ENCODE measurements at regions not wholly inside any gene's neighbourhood (a gene's known extent, or its start where the extent isn't known, plus 50 kb on each side); places are given as distances from the start of the nearest gene placed in this dataset.
"Not testable (repeated sequence)": the region's sequence is repeated elsewhere in the genome, so short reads cannot be mapped to it uniquely, and the experiment has no call there.

GRCh38 chr4:60485276-60485675, 714.9 kb upstream of the ADGRL3 start:
- DNase-seq (ENCODE audit: low read depth): peak; percentile 1

GRCh38 chr4:60487118-60487761, 712.9 kb upstream of the ADGRL3 start:
- not testable (repeated sequence) for DNase-seq (ENCODE audit: low read depth)

GRCh38 chr4:60500810-60501209, 699.3 kb upstream of the ADGRL3 start:
- DNase-seq (ENCODE audit: low read depth): no peak

- no peak for DNase-seq (ENCODE audit: low read depth)
Observed at GRCh38 chr4:60502733-60503132, 697.4 kb upstream of the ADGRL3 start.

- DNase-seq (ENCODE audit: low read depth): no peak
Observed at GRCh38 chr4:60506061-60506460, 694.1 kb upstream of the ADGRL3 start.

GRCh38 chr4:60522265-60522664, 677.9 kb upstream of the ADGRL3 start:
- DNase-seq (ENCODE audit: low read depth): no peak

- DNase-seq (ENCODE audit: low read depth): no peak
Observed at GRCh38 chr4:60531776-60532379, 668.2 kb upstream of the ADGRL3 start.

- DNase-seq (ENCODE audit: low read depth): no peak
Observed at GRCh38 chr4:60544981-60545380, 655.1 kb upstream of the ADGRL3 start.

GRCh38 chr4:60562334-60562733, 637.8 kb upstream of the ADGRL3 start:
- no peak for DNase-seq (ENCODE audit: low read depth)

- DNase-seq (ENCODE audit: low read depth): no peak
Observed at GRCh38 chr4:60565558-60565957, 634.6 kb upstream of the ADGRL3 start.

- DNase-seq (ENCODE audit: low read depth): no peak
Observed at GRCh38 chr4:60575336-60575735, 624.8 kb upstream of the ADGRL3 start.

- no peak for DNase-seq (ENCODE audit: low read depth)
Observed at GRCh38 chr4:60579335-60579734, 620.8 kb upstream of the ADGRL3 start.

GRCh38 chr4:60581919-60582536, 618.1 kb upstream of the ADGRL3 start:
- DNase-seq (ENCODE audit: low read depth): no peak

- no peak for DNase-seq (ENCODE audit: low read depth)
Observed at GRCh38 chr4:60588556-60588955, 611.6 kb upstream of the ADGRL3 start.

GRCh38 chr4:60589425-60589824, 610.7 kb upstream of the ADGRL3 start:
- DNase-seq (ENCODE audit: low read depth): no peak

GRCh38 chr4:60590116-60590515, 610.0 kb upstream of the ADGRL3 start:
- no peak for DNase-seq (ENCODE audit: low read depth)

- DNase-seq (ENCODE audit: low read depth): no peak
Observed at GRCh38 chr4:60605646-60606354, 594.3 kb upstream of the ADGRL3 start.

- no peak for DNase-seq (ENCODE audit: low read depth)
Observed at GRCh38 chr4:60611762-60612496, 588.2 kb upstream of the ADGRL3 start.

- DNase-seq (ENCODE audit: low read depth): no peak
Observed at GRCh38 chr4:60617731-60618130, 582.4 kb upstream of the ADGRL3 start.

GRCh38 chr4:60619531-60620305, 580.4 kb upstream of the ADGRL3 start:
- DNase-seq (ENCODE audit: low read depth): no peak

GRCh38 chr4:60637976-60638375, 562.1 kb upstream of the ADGRL3 start:
- no peak for DNase-seq (ENCODE audit: low read depth)

- no peak for DNase-seq (ENCODE audit: low read depth)
Observed at GRCh38 chr4:60648774-60649173, 551.4 kb upstream of the ADGRL3 start.
